Stimulated activated CD4-positive, alpha-beta T cell treated with anti-CD3 and anti-CD28 coated beads, Interleukin-12 subunit alpha, Interleukin-12 subunit beta, amount 100 ng/mL, for 48 hours (primary cell): ENCODE measurements at regions not wholly inside any gene's neighbourhood (a gene's known extent, or its start where the extent isn't known, plus 50 kb on each side); places are given as distances from the start of the nearest gene placed in this dataset.

ENCODE experiments used
- DNase-seq, 3 donors: peaks; one replicate each; pipeline ENCODE4 v3.0.0-alpha.2; 2020; ENCODE audit warnings: low read depth in 2 of 3, low spot score in 1 of 3

- no peak for DNase-seq
Measured at GRCh38 chr4:178696515-178696914, 1254.3 kb upstream of the AGA start.

- no peak for DNase-seq
Measured at GRCh38 chr4:178712486-178712885, 1270.2 kb upstream of the AGA start.

GRCh38 chr4:178738026-178738425 is 1295.8 kb upstream of the AGA start:
- no peak for DNase-seq

- DNase-seq: no peak
Measured at GRCh38 chr4:178745203-178745602, 1303.0 kb upstream of the AGA start.

GRCh38 chr4:178752954-178753525 is 1310.8 kb upstream of the AGA start:
- DNase-seq: no peak

- no peak for DNase-seq
Measured at GRCh38 chr4:178778496-178778895, 1336.3 kb upstream of the AGA start.

- DNase-seq: no peak
Measured at GRCh38 chr4:178781779-178782178, 1339.5 kb upstream of the AGA start.

GRCh38 chr4:178784491-178784890 is 1342.3 kb upstream of the AGA start:
- no peak for DNase-seq

GRCh38 chr4:178789279-178789678 is 1347.0 kb upstream of the AGA start:
- DNase-seq: no peak

GRCh38 chr4:178799204-178799603 is 1357.0 kb upstream of the AGA start:
- no peak for DNase-seq

- DNase-seq: no peak
Measured at GRCh38 chr4:178808106-178808505, 1365.9 kb upstream of the AGA start.

- DNase-seq: no peak
Measured at GRCh38 chr4:178809921-178810320, 1367.7 kb upstream of the AGA start.

GRCh38 chr4:178811356-178811755 is 1369.1 kb upstream of the AGA start:
- DNase-seq: no peak

GRCh38 chr4:178812866-178813265 is 1370.6 kb upstream of the AGA start:
- DNase-seq: no peak

- no peak for DNase-seq
Measured at GRCh38 chr4:178814908-178815307, 1372.7 kb upstream of the AGA start.

- DNase-seq: no peak
Measured at GRCh38 chr4:178823673-178824295, 1381.5 kb upstream of the AGA start.

GRCh38 chr4:178836865-178837264 is 1394.6 kb upstream of the AGA start:
- no peak for DNase-seq

GRCh38 chr4:178838776-178839175 is 1396.5 kb upstream of the AGA start:
- no peak for DNase-seq

- no peak for DNase-seq
Measured at GRCh38 chr4:178856139-178856800, 1414.0 kb upstream of the AGA start.

- DNase-seq: no peak
Measured at GRCh38 chr4:178871476-178871875, 1429.2 kb upstream of the AGA start.

GRCh38 chr4:178881937-178882336 is 1439.7 kb upstream of the AGA start:
- DNase-seq: no peak

GRCh38 chr4:178894126-178894525 is 1451.9 kb upstream of the AGA start:
- DNase-seq: no peak

- no peak for DNase-seq
Measured at GRCh38 chr4:178899084-178899483, 1456.8 kb upstream of the AGA start.
